Upper lobe of right lung (tissue), 1 donor: ENCODE measurements at regions not wholly inside any gene's neighbourhood (a gene's known extent, or its start where the extent isn't known, plus 50 kb on each side); places are given as distances from the start of the nearest gene placed in this dataset. TPM values are rescaled to one million over a fixed set of nuclear protein-coding genes. Genes with fewer than 3 reads are reported as not detected.
"Not testable (repeated sequence)": the region's sequence is repeated elsewhere in the genome, so short reads cannot be mapped to it uniquely, and the experiment has no call there.

Source experiments
- ATAC-seq: fragments of 200-7000 bp; cut with Tn5 transposase; one replicate; pipeline ENCODE4 v1.9.1; 2020; ENCODE audit warnings: mild to moderate bottlenecking, moderate library complexity
- DNase-seq: peaks from one replicate; pipeline ENCODE4 v3.0.0-alpha.2; 2020
- H3K27ac ChIP-seq: fragments of 200-600 bp; one replicate; pipeline ENCODE4 v1.8.0; 2022
- H3K27me3 ChIP-seq: fragments of 200-600 bp; one replicate; pipeline ENCODE4 v1.8.0; 2022; ENCODE audit warnings: mild to moderate bottlenecking
- H3K36me3 ChIP-seq: fragments of 200-600 bp; one replicate; pipeline ENCODE4 v1.8.0; 2022
- H3K4me1 ChIP-seq: fragments of 200-600 bp; one replicate; pipeline ENCODE4 v1.8.0; 2022
- H3K4me3 ChIP-seq: fragments of 200-600 bp; one replicate; pipeline ENCODE4 v1.8.0; 2022; ENCODE audit warnings: mild to moderate bottlenecking
- H3K9me3 ChIP-seq: fragments of 200-600 bp; one replicate; pipeline ENCODE4 v1.8.0; 2022
- intact Hi-C: fragments of 100-400 bp; cut with DNase I; formaldehyde crosslinking; loops from one replicate; pipeline ENCODE4 v1.11.0; 2022
- microRNA-seq: library from miRNA; unstranded; fragments of <30 nt; microRNA quantifications from one replicate; pipeline ENCODE4 v1.2.0, GENCODE V29; 2020; ENCODE audit warnings: borderline microRNAs expressed
- TF ChIP-seq, protein P1 (sequence below): fragments of 200-600 bp; IDR thresholded peaks from one replicate; pipeline ENCODE4 v1.8.0; 2022; ENCODE audit warnings: antibody characterized with exemption
- donor health status: DM: no; HTN: yes; CAD: no; lungs with severe emphysema.

DNA sequence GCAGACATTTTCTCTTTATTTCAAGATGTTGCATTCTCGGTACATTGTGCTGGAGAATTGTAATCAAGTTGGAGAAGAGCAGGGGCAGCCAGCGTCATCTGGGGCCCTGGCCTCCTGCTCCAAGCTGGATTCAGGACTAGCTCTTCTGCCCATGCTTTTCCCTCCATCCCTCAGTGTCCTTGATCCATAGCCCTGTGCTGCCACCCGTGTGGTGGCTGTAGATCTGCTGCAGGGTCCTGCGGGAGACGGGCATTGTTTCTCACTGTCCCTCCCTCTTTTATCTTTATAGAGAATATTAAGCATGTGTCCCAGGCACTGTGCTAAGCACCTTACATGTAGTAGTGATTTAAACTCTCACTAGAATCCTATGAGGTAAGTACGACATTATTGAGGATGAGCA, 60.5 kb upstream of the HAND1 start:
- Histone ChIP-seq H3K4me3 (no peak overlapping the region), H3K27me3 (peaks cover 12% of the 10 kb centered on the region), H3K27ac (no peak overlapping the region), H3K4me1 (no peaks in the 10 kb centered on the region), H3K9me3 (no peaks in the 10 kb centered on the region), H3K36me3 (no peaks in the 10 kb centered on the region)
- DNase-seq: no peak
- intact Hi-C loops: no loop called here
- TF ChIP-seq, protein P1, sequence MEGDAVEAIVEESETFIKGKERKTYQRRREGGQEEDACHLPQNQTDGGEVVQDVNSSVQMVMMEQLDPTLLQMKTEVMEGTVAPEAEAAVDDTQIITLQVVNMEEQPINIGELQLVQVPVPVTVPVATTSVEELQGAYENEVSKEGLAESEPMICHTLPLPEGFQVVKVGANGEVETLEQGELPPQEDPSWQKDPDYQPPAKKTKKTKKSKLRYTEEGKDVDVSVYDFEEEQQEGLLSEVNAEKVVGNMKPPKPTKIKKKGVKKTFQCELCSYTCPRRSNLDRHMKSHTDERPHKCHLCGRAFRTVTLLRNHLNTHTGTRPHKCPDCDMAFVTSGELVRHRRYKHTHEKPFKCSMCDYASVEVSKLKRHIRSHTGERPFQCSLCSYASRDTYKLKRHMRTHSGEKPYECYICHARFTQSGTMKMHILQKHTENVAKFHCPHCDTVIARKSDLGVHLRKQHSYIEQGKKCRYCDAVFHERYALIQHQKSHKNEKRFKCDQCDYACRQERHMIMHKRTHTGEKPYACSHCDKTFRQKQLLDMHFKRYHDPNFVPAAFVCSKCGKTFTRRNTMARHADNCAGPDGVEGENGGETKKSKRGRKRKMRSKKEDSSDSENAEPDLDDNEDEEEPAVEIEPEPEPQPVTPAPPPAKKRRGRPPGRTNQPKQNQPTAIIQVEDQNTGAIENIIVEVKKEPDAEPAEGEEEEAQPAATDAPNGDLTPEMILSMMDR: no peak
- no peak for ATAC-seq

DNA sequence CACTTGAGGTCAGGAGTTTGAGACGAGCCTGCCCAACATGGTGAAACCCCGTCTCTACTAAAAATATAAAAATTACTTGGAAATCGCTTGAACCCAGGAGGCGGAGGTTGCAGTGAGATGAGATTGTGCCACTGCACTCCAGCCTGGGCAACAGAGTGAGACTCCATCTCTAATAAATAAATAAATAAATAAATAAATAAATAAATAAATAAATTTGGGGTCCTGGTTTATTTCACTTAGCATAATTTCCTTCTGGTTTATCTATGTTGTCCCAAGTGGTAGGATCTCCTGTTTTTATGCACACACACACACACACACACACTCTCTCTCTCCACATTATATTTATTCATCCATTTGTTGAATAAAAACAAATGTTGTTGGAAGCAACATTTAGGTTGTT, 58.4 kb upstream of the HAND1 start:
- H3K4me3 ChIP-seq, DNase-seq, H3K27ac ChIP-seq, H3K4me1 ChIP-seq, intact Hi-C loops, H3K36me3 ChIP-seq, H3K9me3 ChIP-seq, ATAC-seq: not testable (repeated sequence)
- peaks cover 12% of the 10 kb centered on the region for H3K27me3 ChIP-seq

DNA sequence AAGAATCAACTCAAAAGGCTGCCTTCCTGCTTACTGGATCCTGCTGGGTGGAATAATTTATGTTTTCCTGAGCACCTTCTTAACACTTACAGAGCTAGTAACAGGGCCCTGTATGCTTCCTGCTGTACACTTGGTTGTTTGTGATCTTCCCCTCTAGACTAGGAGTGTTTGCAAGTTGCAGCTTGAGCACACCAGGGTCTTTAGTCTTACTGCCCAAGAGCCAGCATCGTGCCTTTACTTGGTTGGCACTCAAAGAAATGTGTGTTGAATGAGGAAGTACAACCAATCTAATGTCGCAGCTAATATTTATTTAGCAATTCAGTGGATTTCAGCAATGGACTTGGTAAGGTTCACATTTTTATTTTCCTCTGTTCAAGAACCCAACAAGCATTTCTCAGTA, 57.5 kb upstream of the HAND1 start:
- TF ChIP-seq, protein P1: no peak
- Histone ChIP-seq H3K27ac (peak overlapping the region; percentile 17), H3K27me3 (peaks cover 5% of the 10 kb centered on the region), H3K4me3 (no peak overlapping the region), H3K9me3 (no peaks in the 10 kb centered on the region), H3K36me3 (no peaks in the 10 kb centered on the region), H3K4me1 (no peaks in the 10 kb centered on the region)
- intact Hi-C loops: no loop called here
- ATAC-seq (peak; percentile 63), DNase-seq (no peak)

DNA sequence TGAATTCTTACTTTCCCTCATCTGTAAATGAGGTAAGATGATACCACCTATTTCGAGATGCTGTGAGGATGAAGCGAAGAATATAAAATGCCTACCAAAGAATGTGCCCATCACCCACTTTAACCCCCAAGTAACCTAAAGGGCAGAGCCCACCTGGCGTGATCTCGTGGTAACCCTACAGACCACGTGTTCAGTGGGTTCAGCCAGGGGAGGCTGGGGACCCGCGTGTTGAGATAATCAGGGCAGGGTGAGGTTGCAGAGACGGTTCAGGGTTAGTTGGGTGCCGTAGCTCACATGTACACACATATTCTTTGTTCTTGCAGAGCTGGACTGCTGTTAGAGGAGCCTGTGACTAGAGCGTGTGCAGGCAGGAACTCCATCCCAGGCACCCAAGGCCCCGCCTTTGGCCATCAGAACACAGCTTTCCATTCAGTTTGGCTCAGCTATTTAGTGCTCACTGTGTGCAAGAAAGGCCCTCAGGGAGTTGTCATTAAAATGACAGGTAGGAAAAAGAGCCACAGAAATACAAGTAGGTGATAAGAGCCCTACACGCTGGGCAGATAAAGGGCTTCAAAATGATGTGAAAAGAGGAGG, 56.5 kb upstream of the HAND1 start:
- H3K4me1 ChIP-seq: no peaks in the 10 kb centered on the region
- DNase-seq (no peak), ATAC-seq (no peak)
- intact Hi-C loops: no loop called here
- TF ChIP-seq, protein P1: no peak
- H3K4me3 ChIP-seq: no peak overlapping the region
- no peaks in the 10 kb centered on the region for H3K36me3 ChIP-seq
- H3K9me3 ChIP-seq: no peaks in the 10 kb centered on the region
- no peaks in the 10 kb centered on the region for H3K27me3 ChIP-seq
- no peak overlapping the region for H3K27ac ChIP-seq

DNA sequence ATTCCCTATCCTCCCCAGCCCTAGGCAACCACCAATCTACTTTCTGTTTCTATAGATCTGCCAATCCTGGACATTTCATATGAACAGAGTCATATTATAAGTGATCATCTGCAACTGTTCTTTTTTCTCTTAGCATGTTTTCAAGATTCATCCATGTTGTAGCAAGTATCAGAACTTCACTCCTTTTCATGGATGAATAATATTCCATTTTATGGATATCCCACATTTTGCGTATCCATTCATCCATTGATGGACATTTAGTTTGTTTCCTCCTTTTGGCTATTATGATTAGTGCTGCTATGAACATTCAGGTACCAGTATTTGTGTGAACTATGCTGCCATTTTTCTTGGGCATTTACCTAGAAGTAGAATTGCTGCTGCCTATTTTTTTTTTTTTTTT, 51.3 kb upstream of the HAND1 start:
- TF ChIP-seq, protein P1: no peak
- intact Hi-C loops: no loop called here
- no peak for DNase-seq
- H3K9me3 ChIP-seq: no peaks in the 10 kb centered on the region
- no peak for ATAC-seq
- H3K36me3 ChIP-seq: no peaks in the 10 kb centered on the region
- no peak overlapping the region for H3K4me3 ChIP-seq
- no peaks in the 10 kb centered on the region for H3K27me3 ChIP-seq
- H3K4me1 ChIP-seq: no peaks in the 10 kb centered on the region
- H3K27ac ChIP-seq: no peak overlapping the region

DNA sequence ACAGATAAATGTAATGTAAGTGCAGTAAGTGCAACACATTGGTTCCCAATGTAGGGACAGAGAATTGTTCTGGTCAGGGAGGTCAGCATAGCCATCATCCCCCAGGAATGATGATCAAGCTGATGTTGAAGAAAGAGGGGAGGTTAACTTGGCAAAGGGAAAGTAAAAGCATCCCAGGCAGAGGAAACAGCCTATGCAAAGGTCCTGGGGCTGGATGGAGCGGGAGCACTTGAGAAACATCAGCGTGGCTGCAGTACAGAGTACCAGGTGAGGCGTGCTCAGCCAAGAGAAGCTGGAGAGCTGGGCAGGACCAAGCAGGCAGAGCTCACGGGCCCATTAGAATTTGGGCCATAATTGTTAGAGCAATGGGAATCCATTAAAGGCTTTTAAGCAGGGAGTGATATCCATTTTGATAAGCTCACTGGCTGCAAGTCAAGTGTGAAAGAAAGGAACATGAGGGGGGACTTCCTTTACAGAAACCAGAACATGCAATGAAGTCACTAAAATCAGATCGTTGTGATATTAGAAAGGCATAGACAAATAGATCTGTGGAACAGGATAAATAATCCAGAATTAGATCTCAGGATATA, 50.1 kb upstream of the HAND1 start:
- no peak overlapping the region for H3K4me3 ChIP-seq
- ATAC-seq (no peak), DNase-seq (no peak)
- no peaks in the 10 kb centered on the region for H3K4me1 ChIP-seq
- intact Hi-C loops: no loop called here
- H3K9me3 ChIP-seq: no peaks in the 10 kb centered on the region
- H3K27ac ChIP-seq: no peak overlapping the region
- no peaks in the 10 kb centered on the region for H3K36me3 ChIP-seq
- TF ChIP-seq, protein P1: no peak
- H3K27me3 ChIP-seq: no peaks in the 10 kb centered on the region

Small RNA genes in the stretch of these regions (microRNA-seq; reads per million reads assigned to microRNA genes)
- not detected for gene MIR1303
- not detected for gene MIR3141
